IMR-90 (cell line): ENCODE measurements at regions not wholly inside any gene's neighbourhood (a gene's known extent, or its start where the extent isn't known, plus 50 kb on each side); places are given as distances from the start of the nearest gene placed in this dataset.

Experiments used
- ATAC-seq: fragments of 200-7000 bp; cut with Tn5 transposase; 2 replicates; pipeline ENCODE4 v1.9.1; 2020; ENCODE audit warnings: low read depth, mild to moderate bottlenecking, moderate library complexity
- BruUV-seq: library from RNA; stranded (reverse); fragments of 400-500 nt; replicated peaks from 2 replicates; lab custom pipeline; 2021; lab: Mats Ljungman, UMichigan
- CTCF ChIA-PET: fragments of 300-600 bp; formaldehyde crosslinking; extraction: SDS; loops from one replicate; lab custom pipeline; 2021; ENCODE audit warnings: antibody characterized with exemption; lab: Yijun Ruan, JAX
- POLR2A ChIA-PET: fragments of 300-600 bp; sonication (Branson Sonifier 250); formaldehyde crosslinking; loops from one replicate; lab custom pipeline; 2022; ENCODE audit warnings: antibody characterized with exemption; ENCODE audit not compliant: unreplicated experiment; lab: Charles Lee
- DNase-seq: peaks from one replicate; pipeline ENCODE4 v3.0.0; 2013
- H2AFZ ChIP-seq: replicated peaks from 2 replicates; pipeline ENCODE3; 2013; ENCODE audit warnings: low read length, mild to moderate bottlenecking; ENCODE audit not compliant: poor library complexity
- H2AK5ac ChIP-seq: 2 replicates; pipeline ENCODE4 v1.6.1; 2013; ENCODE audit warnings: low read depth, low read length, inconsistent platforms
- H2AK9ac ChIP-seq: replicated peaks from 2 replicates; pipeline ENCODE3; 2013; ENCODE audit warnings: mild to moderate bottlenecking, low read depth, low read length, moderate library complexity; ENCODE audit not compliant: poor library complexity
- H2BK120ac ChIP-seq: 2 replicates; pipeline ENCODE4 v1.6.1; 2013; ENCODE audit warnings: low read depth, low read length, inconsistent platforms
- H2BK15ac ChIP-seq: 3 replicates; pipeline ENCODE4 v1.6.1; 2013; ENCODE audit warnings: low read depth, low read length, inconsistent platforms
- H2BK20ac ChIP-seq: 2 replicates; pipeline ENCODE4 v1.6.1; 2013; ENCODE audit warnings: low read depth, mild to moderate bottlenecking, inconsistent platforms, low read length, moderate library complexity
- H2BK5ac ChIP-seq: 2 replicates; pipeline ENCODE4 v1.6.1; 2013; ENCODE audit warnings: mild to moderate bottlenecking, low read depth, low read length, inconsistent platforms; ENCODE audit not compliant: poor library complexity, severe bottlenecking
- H3K14ac ChIP-seq: replicated peaks from 2 replicates; pipeline ENCODE4 v1.6.1; 2013; ENCODE audit warnings: low read depth, low read length, inconsistent platforms
- H3K18ac ChIP-seq: 2 replicates; pipeline ENCODE4 v1.6.1; 2013; ENCODE audit warnings: low read depth, low read length, control low read depth
- H3K23ac ChIP-seq: 2 replicates; pipeline ENCODE4 v1.6.1; 2013; ENCODE audit warnings: low read depth, low read length, inconsistent platforms
- H3K27ac ChIP-seq: 2 replicates; pipeline ENCODE4 v1.5.1; 2013; ENCODE audit warnings: mild to moderate bottlenecking, control low read depth, low read length; ENCODE audit not compliant: insufficient read depth
- H3K27me3 ChIP-seq: 2 replicates; pipeline ENCODE4 v1.6.1; 2013; ENCODE audit warnings: low read length; ENCODE audit not compliant: control insufficient read depth, insufficient read depth
- H3K36me3 ChIP-seq: 2 replicates; pipeline ENCODE4 v1.6.1; 2013; ENCODE audit warnings: low read length, mixed read lengths; ENCODE audit not compliant: control insufficient read depth, insufficient read depth
- H3K4ac ChIP-seq: 2 replicates; pipeline ENCODE4 v1.6.1; 2013; ENCODE audit warnings: low read depth, low read length, inconsistent platforms
- H3K4me1 ChIP-seq: 2 replicates; pipeline ENCODE4 v1.6.1; 2013; ENCODE audit warnings: low read length, mixed read lengths; ENCODE audit not compliant: control insufficient read depth, insufficient read depth
- H3K4me2 ChIP-seq: 2 replicates; pipeline ENCODE4 v1.6.1; 2013; ENCODE audit warnings: low read depth, mild to moderate bottlenecking, control low read depth, low read length, moderate library complexity
- H3K4me3 ChIP-seq: 2 replicates; pipeline ENCODE4 v1.5.1; 2013; ENCODE audit warnings: low read depth, mild to moderate bottlenecking, control low read depth, low read length, moderate library complexity; ENCODE audit not compliant: insufficient read depth
- H3K56ac ChIP-seq: 2 replicates; pipeline ENCODE4 v1.6.1; 2013; ENCODE audit warnings: low read length, inconsistent platforms; ENCODE audit not compliant: insufficient read depth; ENCODE audit errors: extremely low read depth
- H3K79me1 ChIP-seq, 2 experiments: 2 replicates each; pipeline ENCODE4 v1.6.1; 2013; ENCODE audit warnings: low read length in 2 of 2, inconsistent platforms in 1 of 2, low read depth in 1 of 2
- H3K9ac ChIP-seq: 2 replicates; pipeline ENCODE4 v1.6.1; 2013; ENCODE audit warnings: low read depth, low read length, control low read depth
- H3K9me1 ChIP-seq: 2 replicates; pipeline ENCODE4 v1.6.1; 2013; ENCODE audit warnings: low read length, inconsistent platforms; ENCODE audit not compliant: insufficient read depth
- H3K9me3 ChIP-seq: 2 replicates; pipeline ENCODE4 v1.6.1; 2013; ENCODE audit warnings: low read length; ENCODE audit not compliant: control insufficient read depth, insufficient read depth
- H4K20me1 ChIP-seq: 2 replicates; pipeline ENCODE4 v1.6.1; 2013; ENCODE audit warnings: low read length, inconsistent platforms; ENCODE audit not compliant: insufficient read depth
- H4K5ac ChIP-seq: 2 replicates; pipeline ENCODE4 v1.6.1; 2013; ENCODE audit warnings: mild to moderate bottlenecking, low read depth, low read length, control low read depth
- H4K8ac ChIP-seq, 2 experiments: 2 replicates each; pipeline ENCODE4 v1.6.1; 2013; ENCODE audit warnings: low read depth in 2 of 2, low read length in 2 of 2, control low read depth in 1 of 2, inconsistent platforms in 1 of 2
- H4K91ac ChIP-seq: 2 replicates; pipeline ENCODE4 v1.6.1; 2013; ENCODE audit warnings: low read depth, low read length, inconsistent platforms; ENCODE audit not compliant: insufficient read depth
- BHLHE40 ChIP-seq: fragments of 150-350 bp; IDR thresholded peaks from 2 replicates; pipeline ENCODE4 v1.6.1; 2016; ENCODE audit warnings: mild to moderate bottlenecking, low read depth, low read length
- CEBPB ChIP-seq: IDR thresholded peaks from 2 replicates; pipeline ENCODE4 v1.6.1; 2012; ENCODE audit warnings: low read depth, low read length, improper control_type of control experiment
- CTCF ChIP-seq: conservative IDR thresholded peaks from 2 replicates; pipeline ENCODE4 v1.5.1; 2012; ENCODE audit warnings: mild to moderate bottlenecking, low read depth, low read length, improper control_type of control experiment
- ELK1 ChIP-seq: fragments of 150-350 bp; IDR thresholded peaks from 2 replicates; pipeline ENCODE4 v1.6.1; 2016; ENCODE audit warnings: low read depth, mild to moderate bottlenecking, low read length, moderate library complexity, borderline replicate concordance
- FOS ChIP-seq: fragments of 150-350 bp; IDR thresholded peaks from 2 replicates; pipeline ENCODE4 v1.6.1; 2016; ENCODE audit warnings: low read depth, low read length
- MAFK ChIP-seq: IDR thresholded peaks from 2 replicates; pipeline ENCODE4 v1.6.1; 2012; ENCODE audit warnings: low read depth, low read length, improper control_type of control experiment
- MAZ ChIP-seq: IDR thresholded peaks from 2 replicates; pipeline ENCODE4 v1.6.1; 2012; ENCODE audit warnings: low read depth, mild to moderate bottlenecking, low read length, improper control_type of control experiment, moderate library complexity, borderline replicate concordance
- NFE2L2 ChIP-seq: fragments of 150-350 bp; IDR thresholded peaks from 2 replicates; pipeline ENCODE4 v1.6.1; 2016; ENCODE audit warnings: low read depth, mild to moderate bottlenecking, low read length
- POLR2A ChIP-seq: IDR thresholded peaks from 2 replicates; pipeline ENCODE4 v1.6.1; 2012; ENCODE audit warnings: mild to moderate bottlenecking, low read depth, low read length
- RAD21 ChIP-seq: IDR thresholded peaks from 2 replicates; pipeline ENCODE4 v1.6.1; 2012; ENCODE audit warnings: low read length, improper control_type of control experiment
- RCOR1 ChIP-seq: IDR thresholded peaks from 2 replicates; pipeline ENCODE4 v1.6.1; 2012; ENCODE audit warnings: mild to moderate bottlenecking, low read length, improper control_type of control experiment; ENCODE audit not compliant: insufficient replicate concordance
- SMC3 ChIP-seq: fragments of 150-350 bp; IDR thresholded peaks from 2 replicates; pipeline ENCODE4 v1.6.1; 2016; ENCODE audit warnings: low read depth, mild to moderate bottlenecking, antibody characterized with exemption, low read length, moderate library complexity
- WGBS, 2 experiments: methylation state at CpG; one replicate each; pipeline versions ENCODE4 v1.1.5 to v1.1.7; 2013; ENCODE audit warnings: missing lambda C conversion rate in 2 of 2; ENCODE audit not compliant: insufficient read length in 1 of 2; ENCODE audit errors: extremely low coverage in 2 of 2; 5-methylcytosine and 5-hydroxymethylcytosine counted together
- dilution Hi-C: fragments of 300-500 bp; cut with HindIII; formaldehyde crosslinking; loops from one replicate; pipeline ENCODE4 v1.14.3; 2018; ENCODE audit warnings: low sequenced_read_pairs; ENCODE audit not compliant: unreplicated experiment
- in situ Hi-C: fragments of 300-500 bp; cut with MboI; formaldehyde crosslinking; loops from 3 replicates; pipeline ENCODE4 v1.14.3; 2019; ENCODE audit warnings: low sequenced_read_pairs, inconsistent platforms, mixed read lengths
- intact Hi-C: fragments of 100-400 bp; cut with micrococcal nuclease; formaldehyde crosslinking; loops from 2 replicates; pipeline ENCODE4 v1.10.0; 2022
- TF ChIP-seq, protein P1 (sequence below): fragments of 150-350 bp; IDR thresholded peaks from 2 replicates; pipeline ENCODE4 v1.6.1; 2017; ENCODE audit warnings: mild to moderate bottlenecking, antibody characterized with exemption, low read length, low read depth

- Histone ChIP-seq H3K14ac (no peak overlapping the region), H2BK5ac (no peak overlapping the region), H3K36me3 (no peaks in the 10 kb centered on the region), H2AK9ac (no peak overlapping the region), H3K79me1 (no peaks in the 10 kb centered on the region), H2BK15ac (no peak overlapping the region), H3K27me3 (no peaks in the 10 kb centered on the region), H3K4me2 (no peak overlapping the region), H3K18ac (no peak overlapping the region), H4K20me1 (no peaks in the 10 kb centered on the region), H2BK120ac (no peak overlapping the region), H3K23ac (no peak overlapping the region), H4K8ac (no peak overlapping the region), H3K4ac (no peak overlapping the region), H4K5ac (no peak overlapping the region), H3K9ac (no peak overlapping the region), H3K27ac (no peak overlapping the region), H4K91ac (no peak overlapping the region), H3K56ac (no peak overlapping the region), H3K9me1 (no peaks in the 10 kb centered on the region), H2BK20ac (no peak overlapping the region), H2AK5ac (no peak overlapping the region), H3K4me1 (no peaks in the 10 kb centered on the region), H3K4me3 (no peak overlapping the region), H2AFZ (no peak overlapping the region), H3K9me3 (no peaks in the 10 kb centered on the region; the same call in 1 of the 2 replicates)
- dilution Hi-C loops = no loop called here
- intact Hi-C loops = no loop called here
- ATAC-seq (no peak), DNase-seq (no peak)
- POLR2A ChIA-PET = no interaction called here
- CTCF ChIA-PET = no interaction called here
- in situ Hi-C loops = no loop called here
- WGBS, 2 experiments = 40% methylated on average over 1 of the region's 2 CpGs; no CpG with 5 or more reads in 1 of the 2 experiments
- no peak for TF ChIP-seq ELK1
- no peak for TF ChIP-seq BHLHE40
- no peak for TF ChIP-seq SMC3
- TF ChIP-seq, protein P1, sequence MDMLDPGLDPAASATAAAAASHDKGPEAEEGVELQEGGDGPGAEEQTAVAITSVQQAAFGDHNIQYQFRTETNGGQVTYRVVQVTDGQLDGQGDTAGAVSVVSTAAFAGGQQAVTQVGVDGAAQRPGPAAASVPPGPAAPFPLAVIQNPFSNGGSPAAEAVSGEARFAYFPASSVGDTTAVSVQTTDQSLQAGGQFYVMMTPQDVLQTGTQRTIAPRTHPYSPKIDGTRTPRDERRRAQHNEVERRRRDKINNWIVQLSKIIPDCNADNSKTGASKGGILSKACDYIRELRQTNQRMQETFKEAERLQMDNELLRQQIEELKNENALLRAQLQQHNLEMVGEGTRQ = no peak
- no peak for TF ChIP-seq MAFK
- TF ChIP-seq CEBPB = no peak
- TF ChIP-seq RCOR1 = no peak
- TF ChIP-seq CTCF = no peak
- TF ChIP-seq FOS = no peak
- no peak for TF ChIP-seq NFE2L2
- TF ChIP-seq MAZ = no peak
- no peak for TF ChIP-seq RAD21
- TF ChIP-seq POLR2A = no peak
- BruUV-seq = no TSS peak
Observed at GRCh38 chr4:66972087-66972486, 573.2 kb downstream of the CENPC start.
